Left lung (tissue), 4 donors: ENCODE measurements at regions not wholly inside any gene's neighbourhood (a gene's known extent, or its start where the extent isn't known, plus 50 kb on each side); places are given as distances from the start of the nearest gene placed in this dataset.

Source experiments
- ATAC-seq: fragments of 200-7000 bp; cut with Tn5 transposase; one replicate; pipeline ENCODE4 v1.9.1; 2020; ENCODE audit warnings: moderate library complexity
- DNase-seq, 4 donors: peaks; one replicate each; pipeline ENCODE4 v3.0.0-alpha.2; 2013 to 2020
- H3K27ac ChIP-seq, 2 donors: fragments of 200-600 bp; sonication (generic) in 1 of 2; one replicate each; pipeline versions ENCODE4 v1.5.0 to v1.8.0; 2020 to 2021
- H3K27me3 ChIP-seq, 2 donors: fragments of 200-600 bp; sonication (generic) in 1 of 2; one replicate each; pipeline versions ENCODE4 v1.5.0 to v1.8.0; 2020 to 2021
- H3K36me3 ChIP-seq, 2 donors: fragments of 200-600 bp; sonication (generic) in 1 of 2; one replicate each; pipeline versions ENCODE4 v1.5.0 to v1.8.0; 2020 to 2021
- H3K4me1 ChIP-seq, 2 donors: fragments of 200-600 bp; one replicate each; pipeline ENCODE4 v1.8.0; 2021
- H3K4me3 ChIP-seq, 2 donors: fragments of 200-600 bp; sonication (generic) in 1 of 2; one replicate each; pipeline versions ENCODE4 v1.5.0 to v1.8.0; 2020 to 2021; ENCODE audit warnings: mild to moderate bottlenecking in 1 of 2
- H3K9me3 ChIP-seq, 2 donors: fragments of 200-600 bp; sonication (generic) in 1 of 2; one replicate each; pipeline versions ENCODE4 v1.5.0 to v1.8.0; 2020 to 2021
- CTCF ChIP-seq, 2 donors: fragments of 200-600 bp; sonication (generic) in 1 of 2; IDR thresholded peaks; one replicate each; pipeline versions ENCODE4 v1.5.0 to v1.8.0; 2021; ENCODE audit warnings: antibody characterized with exemption in 2 of 2
- intact Hi-C, 2 donors: fragments of 100-400 bp; cut with DNase I; formaldehyde crosslinking; loops; one replicate each; pipeline versions ENCODE4 v1.11.2 to v1.14.2; 2022
- donor health status: DM: no; HTN: yes; CAD: no.
- donor health status: DM: no; HTN: no; CAD: no.

GRCh38 chr6:6881438-6882225, 226.1 kb upstream of the RREB1 start:
- Histone ChIP-seq H3K27ac (peak overlapping the region in 1 of 2 donors; percentile 95), H3K27me3 (no peaks in the 10 kb centered on the region), H3K4me1 (peaks cover 4 to 71% of the 10 kb centered on the region in 2 donors), H3K4me3 (no peak overlapping the region), H3K9me3 (no peaks in the 10 kb centered on the region), H3K36me3 (no peaks in the 10 kb centered on the region)
- no peak for TF ChIP-seq CTCF (IDR thresholded peaks at IDR 0.05)
- intact Hi-C loops: no loop called here
- no peak for ATAC-seq
- DNase-seq: no peak

GRCh38 chr6:6882592-6882991, 225.2 kb upstream of the RREB1 start:
- Histone ChIP-seq H3K27me3 (no peaks in the 10 kb centered on the region), H3K27ac (peak overlapping the region in 1 of 2 donors; percentile 95)

GRCh38 chr6:6883011-6883410, 224.8 kb upstream of the RREB1 start:
- Histone ChIP-seq H3K27me3 (no peaks in the 10 kb centered on the region), H3K9me3 (no peaks in the 10 kb centered on the region), H3K4me1 (peaks cover 4 to 80% of the 10 kb centered on the region in 2 donors), H3K27ac (peak overlapping the region in 1 of 2 donors; percentile 95), H3K36me3 (no peaks in the 10 kb centered on the region), H3K4me3 (no peak overlapping the region)
- intact Hi-C loops: no loop called here
- ATAC-seq (no peak), DNase-seq (no peak)
- TF ChIP-seq CTCF (IDR thresholded peaks at IDR 0.05): no peak

More at GRCh38 chr6:6882592-6882991, 225.2 kb upstream of the RREB1 start:
- intact Hi-C loops: no loop called here
- Histone ChIP-seq H3K4me1 (peaks cover 4 to 80% of the 10 kb centered on the region in 2 donors), H3K36me3 (no peaks in the 10 kb centered on the region), H3K9me3 (no peaks in the 10 kb centered on the region), H3K4me3 (no peak overlapping the region)
- TF ChIP-seq CTCF (IDR thresholded peaks at IDR 0.05): no peak
- DNase-seq (no peak), ATAC-seq (no peak)

GRCh38 chr6:6884193-6884627, 223.6 kb upstream of the RREB1 start:
- DNase-seq (no peak), ATAC-seq (peak; percentile 20)
- Histone ChIP-seq H3K4me1 (peaks cover 4 to 76% of the 10 kb centered on the region in 2 donors), H3K27ac (peak overlapping the region; percentile 69 to 95), H3K9me3 (no peaks in the 10 kb centered on the region), H3K36me3 (no peaks in the 10 kb centered on the region), H3K27me3 (no peaks in the 10 kb centered on the region), H3K4me3 (no peak overlapping the region)
- no peak for TF ChIP-seq CTCF (IDR thresholded peaks at IDR 0.05)
- intact Hi-C loops: no loop called here

GRCh38 chr6:6884916-6885315, 222.8 kb upstream of the RREB1 start:
- no peak for TF ChIP-seq CTCF (IDR thresholded peaks at IDR 0.05)
- Histone ChIP-seq H3K36me3 (no peaks in the 10 kb centered on the region), H3K4me1 (peaks cover 0 to 72% of the 10 kb centered on the region in 2 donors), H3K4me3 (no peak overlapping the region), H3K9me3 (no peaks in the 10 kb centered on the region), H3K27me3 (no peaks in the 10 kb centered on the region), H3K27ac (peak overlapping the region; percentile 69 to 95)
- DNase-seq (no peak), ATAC-seq (no peak)
- intact Hi-C loops: no loop called here
